Panc1 (cell line): ENCODE measurements at regions not wholly inside any gene's neighbourhood (a gene's known extent, or its start where the extent isn't known, plus 50 kb on each side); places are given as distances from the start of the nearest gene placed in this dataset.

ENCODE experiments used
- ATAC-seq: fragments of 200-7000 bp; cut with Tn5 transposase; 2 replicates; pipeline ENCODE4 v1.9.1; 2020; ENCODE audit warnings: mild to moderate bottlenecking, moderate library complexity
- BruUV-seq: library from RNA; stranded (reverse); fragments of 400-500 nt; replicated peaks from 2 replicates; lab custom pipeline; 2021; lab: Mats Ljungman, UMichigan
- CTCF ChIA-PET: fragments of 300-600 bp; sonication (Branson Sonifier 250); formaldehyde crosslinking; loops from one replicate; lab custom pipeline; 2022; ENCODE audit warnings: antibody characterized with exemption; lab: Charles Lee
- POLR2A ChIA-PET: fragments of 300-600 bp; sonication (Branson Sonifier 250); formaldehyde crosslinking; loops from one replicate; lab custom pipeline; 2022; ENCODE audit warnings: antibody characterized with exemption; lab: Charles Lee
- DNase-seq: peaks from one replicate; pipeline ENCODE4 v3.0.0-alpha.2; 2010; ENCODE audit warnings: low read depth, low spot score
- H3K27ac ChIP-seq: 2 replicates; pipeline ENCODE4 v1.5.1; 2011; ENCODE audit warnings: mild to moderate bottlenecking, low read length, inconsistent platforms
- H3K27me3 ChIP-seq: fragments of 200-500 bp; sonication (Bioruptor generic); 2 replicates; pipeline ENCODE4 v1.6.0; 2014; ENCODE audit warnings: low read length, inconsistent platforms; ENCODE audit not compliant: control insufficient read depth, insufficient read depth
- H3K36me3 ChIP-seq: fragments of 200-500 bp; sonication (Bioruptor generic); 2 replicates; pipeline ENCODE4 v1.5.1; 2014; ENCODE audit warnings: inconsistent platforms, mild to moderate bottlenecking, low read length, moderate library complexity; ENCODE audit not compliant: control insufficient read depth, insufficient read depth
- H3K4me1 ChIP-seq: 2 replicates; pipeline ENCODE4 v1.5.1; 2011; ENCODE audit warnings: inconsistent platforms, mild to moderate bottlenecking, low read length, moderate library complexity; ENCODE audit not compliant: control insufficient read depth, insufficient read depth
- H3K4me3 ChIP-seq, 2 experiments: 2 replicates each; pipeline ENCODE4 v1.5.1; 2011 to 2012; ENCODE audit warnings: low read depth in 2 of 2, low read length in 2 of 2, mild to moderate bottlenecking in 2 of 2, inconsistent platforms in 1 of 2, moderate library complexity in 1 of 2
- H3K9me3 ChIP-seq: fragments of 200-500 bp; sonication (Bioruptor generic); 2 replicates; pipeline ENCODE4 v1.5.1; 2014; ENCODE audit warnings: low read depth, mild to moderate bottlenecking, inconsistent platforms, low read length, moderate library complexity; ENCODE audit not compliant: control insufficient read depth, insufficient read depth
- POLR2AphosphoS5 ChIP-seq: IDR thresholded peaks from 2 replicates; pipeline ENCODE4 v1.6.1; 2012; ENCODE audit warnings: mild to moderate bottlenecking, low read depth, low read length, moderate library complexity
- SIN3A ChIP-seq: IDR thresholded peaks from 2 replicates; pipeline ENCODE4 v1.6.1; 2012; ENCODE audit warnings: low read depth, mild to moderate bottlenecking, low read length, moderate library complexity, borderline replicate concordance; ENCODE audit not compliant: insufficient read depth
- TCF7L2 ChIP-seq: IDR thresholded peaks from 2 replicates; pipeline ENCODE4 v1.6.1; 2011; ENCODE audit warnings: mild to moderate bottlenecking, low read depth, low read length, inconsistent platforms
- in situ Hi-C: cut with HindIII; loops from 2 replicates; pipeline ENCODE4 v1.10.0; 2016; ENCODE audit warnings: low sequenced_read_pairs, low pct_unique_long_range_greater_than_20kb
- intact Hi-C: fragments of 100-400 bp; cut with micrococcal nuclease; formaldehyde crosslinking; loops from one replicate; pipeline ENCODE4 v1.10.0; 2022; ENCODE audit not compliant: unreplicated experiment
- TF ChIP-seq, protein P1 (sequence below), 2 experiments: IDR thresholded peaks; 2 replicates each; pipeline ENCODE4 v1.6.1; 2011 to 2012; ENCODE audit warnings: low read depth in 2 of 2, control low read depth in 1 of 2, low read length in 1 of 2, mild to moderate bottlenecking in 1 of 2, moderate library complexity in 1 of 2; ENCODE audit not compliant: insufficient read depth in 1 of 2
- TF ChIP-seq, protein P2 (sequence below): fragments of 450-650 bp; IDR thresholded peaks from 2 replicates; pipeline ENCODE4 v1.5.1; 2017; ENCODE audit warnings: mild to moderate bottlenecking

DNA sequence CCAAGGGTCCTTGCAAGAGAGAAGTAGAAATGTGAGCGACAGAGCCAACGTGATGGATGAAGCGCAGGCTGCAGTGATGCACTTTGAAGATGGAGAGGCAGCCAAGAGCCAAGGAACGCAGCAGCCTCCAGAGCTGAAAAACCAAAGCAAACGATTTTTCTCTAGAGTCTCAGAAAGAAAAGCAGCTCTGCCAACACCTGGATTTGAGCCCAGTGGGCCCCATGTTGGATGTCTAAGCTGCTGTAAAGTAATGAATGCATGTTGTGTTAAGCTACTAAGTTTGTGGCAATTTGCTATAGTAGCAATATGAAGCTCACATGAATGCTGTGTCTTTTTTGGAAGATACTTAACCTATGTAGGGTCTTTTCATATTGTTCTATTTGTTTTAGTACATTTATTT lies 894.3 kb downstream of the EFNB2 start:
- TF ChIP-seq, protein P1, sequence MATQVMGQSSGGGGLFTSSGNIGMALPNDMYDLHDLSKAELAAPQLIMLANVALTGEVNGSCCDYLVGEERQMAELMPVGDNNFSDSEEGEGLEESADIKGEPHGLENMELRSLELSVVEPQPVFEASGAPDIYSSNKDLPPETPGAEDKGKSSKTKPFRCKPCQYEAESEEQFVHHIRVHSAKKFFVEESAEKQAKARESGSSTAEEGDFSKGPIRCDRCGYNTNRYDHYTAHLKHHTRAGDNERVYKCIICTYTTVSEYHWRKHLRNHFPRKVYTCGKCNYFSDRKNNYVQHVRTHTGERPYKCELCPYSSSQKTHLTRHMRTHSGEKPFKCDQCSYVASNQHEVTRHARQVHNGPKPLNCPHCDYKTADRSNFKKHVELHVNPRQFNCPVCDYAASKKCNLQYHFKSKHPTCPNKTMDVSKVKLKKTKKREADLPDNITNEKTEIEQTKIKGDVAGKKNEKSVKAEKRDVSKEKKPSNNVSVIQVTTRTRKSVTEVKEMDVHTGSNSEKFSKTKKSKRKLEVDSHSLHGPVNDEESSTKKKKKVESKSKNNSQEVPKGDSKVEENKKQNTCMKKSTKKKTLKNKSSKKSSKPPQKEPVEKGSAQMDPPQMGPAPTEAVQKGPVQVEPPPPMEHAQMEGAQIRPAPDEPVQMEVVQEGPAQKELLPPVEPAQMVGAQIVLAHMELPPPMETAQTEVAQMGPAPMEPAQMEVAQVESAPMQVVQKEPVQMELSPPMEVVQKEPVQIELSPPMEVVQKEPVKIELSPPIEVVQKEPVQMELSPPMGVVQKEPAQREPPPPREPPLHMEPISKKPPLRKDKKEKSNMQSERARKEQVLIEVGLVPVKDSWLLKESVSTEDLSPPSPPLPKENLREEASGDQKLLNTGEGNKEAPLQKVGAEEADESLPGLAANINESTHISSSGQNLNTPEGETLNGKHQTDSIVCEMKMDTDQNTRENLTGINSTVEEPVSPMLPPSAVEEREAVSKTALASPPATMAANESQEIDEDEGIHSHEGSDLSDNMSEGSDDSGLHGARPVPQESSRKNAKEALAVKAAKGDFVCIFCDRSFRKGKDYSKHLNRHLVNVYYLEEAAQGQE (IDR thresholded peaks at IDR 0.05; ENCODE audit: insufficient read depth in 1 of 2, low read depth in 2 of 2, low read length in 1 of 2): no peak
- TF ChIP-seq TCF7L2: no peak
- no peak for TF ChIP-seq POLR2AphosphoS5
- TF ChIP-seq, protein P2, sequence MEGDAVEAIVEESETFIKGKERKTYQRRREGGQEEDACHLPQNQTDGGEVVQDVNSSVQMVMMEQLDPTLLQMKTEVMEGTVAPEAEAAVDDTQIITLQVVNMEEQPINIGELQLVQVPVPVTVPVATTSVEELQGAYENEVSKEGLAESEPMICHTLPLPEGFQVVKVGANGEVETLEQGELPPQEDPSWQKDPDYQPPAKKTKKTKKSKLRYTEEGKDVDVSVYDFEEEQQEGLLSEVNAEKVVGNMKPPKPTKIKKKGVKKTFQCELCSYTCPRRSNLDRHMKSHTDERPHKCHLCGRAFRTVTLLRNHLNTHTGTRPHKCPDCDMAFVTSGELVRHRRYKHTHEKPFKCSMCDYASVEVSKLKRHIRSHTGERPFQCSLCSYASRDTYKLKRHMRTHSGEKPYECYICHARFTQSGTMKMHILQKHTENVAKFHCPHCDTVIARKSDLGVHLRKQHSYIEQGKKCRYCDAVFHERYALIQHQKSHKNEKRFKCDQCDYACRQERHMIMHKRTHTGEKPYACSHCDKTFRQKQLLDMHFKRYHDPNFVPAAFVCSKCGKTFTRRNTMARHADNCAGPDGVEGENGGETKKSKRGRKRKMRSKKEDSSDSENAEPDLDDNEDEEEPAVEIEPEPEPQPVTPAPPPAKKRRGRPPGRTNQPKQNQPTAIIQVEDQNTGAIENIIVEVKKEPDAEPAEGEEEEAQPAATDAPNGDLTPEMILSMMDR: no peak
- no peak for TF ChIP-seq SIN3A
- Histone ChIP-seq H3K4me1 (no peaks in the 10 kb centered on the region), H3K36me3 (no peaks in the 10 kb centered on the region), H3K27ac (no peak overlapping the region), H3K4me3 (no peak overlapping the region), H3K27me3 (no peaks in the 10 kb centered on the region), H3K9me3 (no peaks in the 10 kb centered on the region)
- ATAC-seq (no peak), DNase-seq (no peak)
- ChIA-PET POLR2A (no interaction called here), CTCF (no interaction called here)
- in situ Hi-C loops (no loop called here), intact Hi-C loops (no loop called here)
- BruUV-seq: no TSS peak

DNA sequence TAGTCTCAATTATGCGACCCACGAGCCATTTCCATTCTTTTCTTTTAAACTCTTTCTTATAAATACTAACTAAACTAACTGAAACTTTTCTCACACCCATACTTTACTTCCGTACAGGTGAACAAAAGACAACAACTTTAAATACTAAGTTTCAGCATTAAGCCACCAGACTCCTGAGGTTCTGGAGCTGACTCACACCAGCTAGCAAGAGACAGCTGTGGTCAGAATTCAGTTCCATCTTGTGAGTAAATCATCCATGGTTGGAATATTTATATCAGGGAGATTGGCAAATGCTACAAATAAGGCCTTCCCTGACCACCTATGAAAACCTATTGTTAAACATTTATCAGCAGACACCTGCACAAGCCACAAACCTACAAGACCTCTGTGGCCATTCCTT lies 897.0 kb downstream of the EFNB2 start:
- TF ChIP-seq POLR2AphosphoS5: no peak
- TF ChIP-seq, protein P1 (IDR thresholded peaks at IDR 0.05; ENCODE audit: insufficient read depth in 1 of 2, low read depth in 2 of 2, low read length in 1 of 2): no peak
- intact Hi-C loops (no loop called here), in situ Hi-C loops (no loop called here)
- ATAC-seq (no peak), DNase-seq (no peak)
- Histone ChIP-seq H3K9me3 (no peaks in the 10 kb centered on the region), H3K4me3 (no peak overlapping the region), H3K27ac (no peak overlapping the region), H3K4me1 (no peaks in the 10 kb centered on the region), H3K27me3 (no peaks in the 10 kb centered on the region), H3K36me3 (no peaks in the 10 kb centered on the region)
- ChIA-PET CTCF (no interaction called here), POLR2A (no interaction called here)
- BruUV-seq: no TSS peak
